ENCODE measurements at regions not wholly inside any gene's neighbourhood (a gene's known extent, or its start where the extent isn't known, plus 50 kb on each side); places are given as distances from the start of the nearest gene placed in this dataset.
"Not testable (repeated sequence)": the region's sequence is repeated elsewhere in the genome, so short reads cannot be mapped to it uniquely, and the experiment has no call there.

DNA sequence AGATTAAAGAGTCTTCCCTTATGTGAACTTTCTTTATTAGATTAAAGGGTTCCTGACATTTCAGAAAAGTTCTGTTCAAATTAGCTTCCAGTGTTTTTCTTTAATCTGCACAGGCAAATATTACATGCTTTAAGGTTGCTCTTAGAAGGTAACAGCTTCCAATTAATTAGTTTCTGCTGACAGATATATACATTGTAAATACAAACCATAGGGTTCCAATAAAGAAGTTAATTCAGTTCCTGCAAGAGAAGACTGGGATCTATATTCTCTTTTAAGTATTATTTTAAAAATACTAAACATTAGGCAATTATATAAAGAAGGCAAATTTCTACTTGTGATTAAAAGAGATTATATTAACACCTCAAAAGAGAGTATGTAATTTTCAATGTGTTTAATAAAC lies 795.7 kb downstream of the MAT2B start:
- TF ChIP-seq POLR2A (IDR thresholded peaks at IDR 0.05; ENCODE audit: low read depth, low read length), result no peak
- DNase-seq (ENCODE audit: insufficient read length, low spot score), result no peak
- no peak for FAIRE-seq

GRCh38 chr5:164301708-164302107 lies 796.3 kb downstream of the MAT2B start:
- TF ChIP-seq POLR2A (IDR thresholded peaks at IDR 0.05; ENCODE audit: low read depth, low read length), result no peak
- FAIRE-seq, result no peak
- DNase-seq (ENCODE audit: insufficient read length, low spot score), result no peak

- no peak for DNase-seq (ENCODE audit: insufficient read length, low spot score)
- FAIRE-seq, result no peak
Measured at GRCh38 chr5:164302533-164303235, 797.3 kb downstream of the MAT2B start.

GRCh38 chr5:164303646-164304215 lies 798.3 kb downstream of the MAT2B start:
- no peak for TF ChIP-seq POLR2A (IDR thresholded peaks at IDR 0.05; ENCODE audit: low read depth, low read length)
- FAIRE-seq (no peak), DNase-seq (ENCODE audit: insufficient read length, low spot score) (no peak)

More at GRCh38 chr5:164302533-164303235, 797.3 kb downstream of the MAT2B start:
- no peak for TF ChIP-seq POLR2A (IDR thresholded peaks at IDR 0.05; ENCODE audit: low read depth, low read length)

DNA sequence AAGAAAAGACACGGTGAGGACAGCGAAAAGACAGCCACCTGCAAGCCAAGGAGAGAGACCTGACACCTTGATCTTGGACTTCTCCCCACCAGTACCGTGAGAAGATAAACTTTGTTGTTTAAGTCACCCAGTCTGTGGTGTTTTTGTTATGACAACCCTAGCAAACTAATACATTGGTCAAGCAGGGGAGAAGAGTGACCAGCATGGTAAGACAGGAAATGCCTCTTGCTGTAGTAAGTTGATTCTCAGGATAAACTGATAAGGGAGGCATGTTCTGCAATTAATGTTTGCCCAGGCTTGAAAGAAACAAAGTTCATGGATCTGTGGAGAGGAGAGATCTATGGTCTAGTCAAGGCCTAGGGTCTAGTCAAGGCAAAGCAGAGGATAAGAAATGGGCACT lies 801.2 kb downstream of the MAT2B start:
- TF ChIP-seq POLR2A (IDR thresholded peaks at IDR 0.05; ENCODE audit: low read depth, low read length), result no peak
- no peak for DNase-seq (ENCODE audit: insufficient read length, low spot score)
- FAIRE-seq, result no peak

DNA sequence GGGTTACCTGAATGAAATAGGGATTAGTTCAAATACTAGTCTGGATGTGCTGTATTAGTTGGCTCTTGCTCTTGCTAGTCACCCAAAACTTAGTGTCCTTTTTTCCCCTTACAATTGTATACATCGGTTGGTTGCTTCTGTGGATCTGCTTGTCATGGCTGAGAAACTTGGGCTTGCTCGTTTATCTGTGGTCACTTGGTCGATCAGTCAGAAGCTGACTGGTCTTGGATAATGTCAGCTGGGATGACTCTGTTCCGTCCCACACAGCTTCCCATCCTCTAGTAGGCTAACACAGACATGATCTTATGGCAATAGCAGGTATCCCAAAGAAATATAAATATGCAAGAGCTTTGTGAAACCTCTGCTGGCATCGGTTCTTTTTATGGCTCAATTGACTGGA lies 807.4 kb downstream of the MAT2B start:
- FAIRE-seq (no peak), DNase-seq (ENCODE audit: insufficient read length, low spot score) (no peak)
- no peak for TF ChIP-seq POLR2A (IDR thresholded peaks at IDR 0.05; ENCODE audit: low read depth, low read length)

DNA sequence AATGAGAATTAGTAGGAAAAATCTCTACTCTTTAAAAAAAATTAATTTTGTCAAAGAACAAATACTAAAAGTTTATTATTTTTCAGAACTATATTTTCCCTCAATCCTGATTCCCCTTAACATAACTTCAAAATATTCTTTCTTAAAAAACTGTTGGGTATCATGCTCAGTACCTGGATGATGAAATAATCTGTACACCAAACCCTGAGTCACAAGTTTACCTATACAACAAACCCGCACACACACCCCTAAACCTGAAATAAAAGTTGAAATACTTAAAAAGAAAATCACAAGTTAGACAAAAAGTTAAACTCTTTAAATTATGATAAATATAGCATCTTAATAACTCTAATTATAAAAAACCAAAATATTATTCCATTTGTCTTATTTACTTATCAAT lies 812.3 kb downstream of the MAT2B start:
- TF ChIP-seq POLR2A (IDR thresholded peaks at IDR 0.05; ENCODE audit: low read depth, low read length), result no peak
- FAIRE-seq (no peak), DNase-seq (ENCODE audit: insufficient read length, low spot score) (no peak)

GRCh38 chr5:164319161-164319560 lies 813.7 kb downstream of the MAT2B start:
- DNase-seq (ENCODE audit: insufficient read length, low spot score) (no peak), FAIRE-seq (no peak)
- no peak for TF ChIP-seq POLR2A (IDR thresholded peaks at IDR 0.05; ENCODE audit: low read depth, low read length)

DNA sequence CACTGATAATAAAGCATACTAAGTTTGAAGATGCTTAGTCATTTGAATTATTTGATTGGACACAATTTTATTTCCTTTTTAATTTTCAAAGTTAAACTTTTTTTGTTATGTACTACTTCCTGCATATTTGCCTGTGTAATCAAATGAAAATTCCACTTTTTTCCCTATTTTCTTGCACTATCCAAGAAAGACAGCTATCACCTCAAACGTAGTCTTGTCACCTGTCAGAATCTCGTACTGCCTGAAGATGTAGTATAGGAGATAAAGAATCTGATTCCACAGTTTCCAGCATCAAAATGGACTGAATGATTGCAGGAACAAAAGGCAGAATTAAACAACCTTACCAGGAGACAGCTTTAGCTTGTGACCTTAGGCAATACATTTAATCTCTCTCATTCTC lies 818.8 kb downstream of the MAT2B start:
- FAIRE-seq, result no peak
- TF ChIP-seq POLR2A (IDR thresholded peaks at IDR 0.05; ENCODE audit: low read depth, low read length), result no peak
- DNase-seq (ENCODE audit: insufficient read length, low spot score), result no peak

DNA sequence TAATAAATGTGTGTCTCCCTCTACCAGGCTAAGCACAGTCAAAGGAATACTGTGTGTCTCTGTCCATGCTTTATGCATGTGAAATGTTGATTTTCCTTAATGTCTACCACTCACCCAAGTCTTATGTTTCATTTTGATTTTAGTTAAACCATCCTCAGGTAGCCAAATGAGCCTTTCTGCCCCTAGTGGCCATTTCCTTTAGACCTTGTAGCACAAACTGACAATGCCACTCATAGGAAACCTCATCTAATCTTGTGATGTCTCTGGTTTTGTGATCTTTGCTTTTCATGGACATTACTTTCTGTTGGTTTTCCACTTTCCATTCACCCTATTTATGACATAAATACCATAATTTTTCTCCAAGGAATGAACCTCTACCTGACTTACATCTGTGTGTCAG lies 820.8 kb downstream of the MAT2B start:
- DNase-seq (ENCODE audit: insufficient read length, low spot score) (no peak), FAIRE-seq (no peak)
- no peak for TF ChIP-seq POLR2A (IDR thresholded peaks at IDR 0.05; ENCODE audit: low read depth, low read length)

DNA sequence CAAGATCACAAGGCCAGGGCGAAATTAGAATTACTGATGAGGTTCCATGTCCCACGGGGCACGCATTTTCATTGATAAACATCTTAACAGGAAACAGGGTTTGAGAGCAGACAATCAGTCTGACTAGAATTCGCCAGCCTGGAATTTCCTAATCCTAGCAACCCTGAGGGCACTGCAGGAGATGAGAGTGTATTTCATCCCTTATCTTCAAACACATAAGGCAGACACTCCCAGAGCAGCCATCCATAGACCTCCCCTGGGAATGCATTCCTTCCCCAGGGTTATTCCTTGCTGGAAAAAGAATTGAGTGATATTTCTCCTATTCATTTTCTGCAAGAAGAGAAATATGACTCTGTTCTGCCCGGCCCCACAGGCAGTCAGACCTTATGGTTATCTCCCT lies 821.7 kb downstream of the MAT2B start:
- not testable (repeated sequence) for DNase-seq (ENCODE audit: insufficient read length, low spot score); FAIRE-seq

GRCh38 chr5:164332349-164333196 lies 827.2 kb downstream of the MAT2B start:
- FAIRE-seq, result no peak

DNA sequence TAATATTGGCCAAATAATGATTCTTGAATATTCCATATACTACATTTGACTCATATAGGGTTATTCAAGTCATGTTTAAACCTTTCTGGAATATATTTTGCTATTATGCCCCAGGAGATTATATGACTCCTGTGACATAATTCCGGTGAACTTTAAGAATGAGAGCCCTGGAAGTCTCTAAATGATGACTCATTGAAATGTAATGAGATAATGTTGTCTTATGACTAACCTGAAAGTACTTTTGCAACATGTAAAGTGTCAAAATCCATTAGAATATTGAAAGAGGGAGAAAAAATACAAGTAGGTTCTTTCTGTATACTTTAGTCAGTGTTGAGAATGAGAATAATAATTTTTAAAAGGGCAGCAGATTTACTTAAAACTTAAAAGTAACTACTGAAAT lies 830.4 kb downstream of the MAT2B start:
- no peak for TF ChIP-seq POLR2A (IDR thresholded peaks at IDR 0.05; ENCODE audit: low read depth, low read length)
- FAIRE-seq, result peak; percentile 50
- DNase-seq (ENCODE audit: insufficient read length, low spot score), result no peak

More at GRCh38 chr5:164332349-164333196, 827.2 kb downstream of the MAT2B start:
- no peak for DNase-seq (ENCODE audit: insufficient read length, low spot score)
- TF ChIP-seq POLR2A (IDR thresholded peaks at IDR 0.05; ENCODE audit: low read depth, low read length), result no peak

- TF ChIP-seq POLR2A (IDR thresholded peaks at IDR 0.05; ENCODE audit: low read depth, low read length), result no peak
- no peak for DNase-seq (ENCODE audit: insufficient read length, low spot score)
- FAIRE-seq, result no peak
Measured at GRCh38 chr5:164336276-164336675, 830.9 kb downstream of the MAT2B start.

Measured in H54 (cell line).